Left ventricle myocardium inferior (tissue), 1 donor: ENCODE measurements at regions not wholly inside any gene's neighbourhood (a gene's known extent, or its start where the extent isn't known, plus 50 kb on each side); places are given as distances from the start of the nearest gene placed in this dataset.

Experiments used
- DNase-seq: peaks from one replicate; pipeline ENCODE4 v3.0.0-alpha.2; 2020
- H3K27ac ChIP-seq: fragments of 200-600 bp; replicated peaks from 2 replicates; pipeline ENCODE4 v1.8.0; 2021
- H3K27me3 ChIP-seq: fragments of 200-600 bp; 2 replicates; pipeline ENCODE4 v1.8.0; 2021; ENCODE audit warnings: low read depth
- H3K36me3 ChIP-seq: fragments of 200-600 bp; 2 replicates; pipeline ENCODE4 v1.8.0; 2021
- H3K4me1 ChIP-seq: fragments of 200-600 bp; 2 replicates; pipeline ENCODE4 v1.8.0; 2021
- H3K4me3 ChIP-seq: fragments of 200-600 bp; 2 replicates; pipeline ENCODE4 v1.8.0; 2021; ENCODE audit warnings: mild to moderate bottlenecking, moderate library complexity
- H3K9me3 ChIP-seq: fragments of 200-600 bp; replicated peaks from 2 replicates; pipeline ENCODE4 v1.8.0; 2021
- CTCF ChIP-seq: fragments of 200-600 bp; IDR thresholded peaks from 2 replicates; pipeline ENCODE4 v1.8.0; 2021; ENCODE audit warnings: antibody characterized with exemption, mild to moderate bottlenecking, borderline replicate concordance
- intact Hi-C: fragments of 100-400 bp; cut with micrococcal nuclease; formaldehyde crosslinking; loops from one replicate; pipeline ENCODE4 v1.11.0; 2022
- donor health status: DM: no; HTN: yes; CAD: no; lungs with severe emphysema.

- Histone ChIP-seq H3K27ac (no peak overlapping the region), H3K4me1 (no peaks in the 10 kb centered on the region), H3K36me3 (no peaks in the 10 kb centered on the region), H3K9me3 (no peaks in the 10 kb centered on the region), H3K27me3 (no peaks in the 10 kb centered on the region), H3K4me3 (no peak overlapping the region)
- TF ChIP-seq CTCF, result no peak
- no peak for DNase-seq
- intact Hi-C loops, result no loop called here
Measured at GRCh38 chr2:104678181-104678580, 175.7 kb upstream of the POU3F3 start.

- Histone ChIP-seq H3K27me3 (no peaks in the 10 kb centered on the region), H3K4me3 (no peak overlapping the region), H3K9me3 (no peaks in the 10 kb centered on the region), H3K36me3 (no peaks in the 10 kb centered on the region), H3K27ac (no peak overlapping the region), H3K4me1 (no peaks in the 10 kb centered on the region)
- intact Hi-C loops, result no loop called here
- DNase-seq, result no peak
- no peak for TF ChIP-seq CTCF
Measured at GRCh38 chr2:104685591-104685990, 168.3 kb upstream of the POU3F3 start.

- Histone ChIP-seq H3K9me3 (no peaks in the 10 kb centered on the region), H3K27me3 (no peaks in the 10 kb centered on the region), H3K36me3 (no peaks in the 10 kb centered on the region), H3K4me3 (no peak overlapping the region), H3K27ac (no peak overlapping the region), H3K4me1 (no peaks in the 10 kb centered on the region)
- intact Hi-C loops, result no loop called here
- no peak for DNase-seq
- TF ChIP-seq CTCF, result no peak
Measured at GRCh38 chr2:104687147-104687546, 166.8 kb upstream of the POU3F3 start.

- Histone ChIP-seq H3K27ac (no peak overlapping the region), H3K9me3 (no peaks in the 10 kb centered on the region), H3K4me3 (no peak overlapping the region), H3K36me3 (no peaks in the 10 kb centered on the region), H3K27me3 (no peaks in the 10 kb centered on the region), H3K4me1 (no peaks in the 10 kb centered on the region)
- no peak for DNase-seq
- TF ChIP-seq CTCF, result no peak
- intact Hi-C loops, result no loop called here
Measured at GRCh38 chr2:104690255-104690984, 163.5 kb upstream of the POU3F3 start.

- Histone ChIP-seq H3K27ac (no peak overlapping the region), H3K36me3 (no peaks in the 10 kb centered on the region), H3K4me1 (no peaks in the 10 kb centered on the region), H3K4me3 (no peak overlapping the region), H3K9me3 (no peaks in the 10 kb centered on the region), H3K27me3 (no peaks in the 10 kb centered on the region)
- intact Hi-C loops, result no loop called here
- DNase-seq, result no peak
- TF ChIP-seq CTCF, result no peak
Measured at GRCh38 chr2:104698276-104698675, 155.6 kb upstream of the POU3F3 start.
